Panc1 (cell line): ENCODE measurements at regions not wholly inside any gene's neighbourhood (a gene's known extent, or its start where the extent isn't known, plus 50 kb on each side); places are given as distances from the start of the nearest gene placed in this dataset.
"Not testable (repeated sequence)": the region's sequence is repeated elsewhere in the genome, so short reads cannot be mapped to it uniquely, and the experiment has no call there.

Experiments
- ATAC-seq: fragments of 200-7000 bp; cut with Tn5 transposase; 2 replicates; pipeline ENCODE4 v1.9.1; 2020; ENCODE audit warnings: mild to moderate bottlenecking, moderate library complexity
- BruUV-seq: library from RNA; stranded (reverse); fragments of 400-500 nt; replicated peaks from 2 replicates; lab custom pipeline; 2021; lab: Mats Ljungman, UMichigan
- CTCF ChIA-PET: fragments of 300-600 bp; sonication (Branson Sonifier 250); formaldehyde crosslinking; loops from one replicate; lab custom pipeline; 2022; ENCODE audit warnings: antibody characterized with exemption; lab: Charles Lee
- POLR2A ChIA-PET: fragments of 300-600 bp; sonication (Branson Sonifier 250); formaldehyde crosslinking; loops from one replicate; lab custom pipeline; 2022; ENCODE audit warnings: antibody characterized with exemption; lab: Charles Lee
- DNase-seq: peaks from one replicate; pipeline ENCODE4 v3.0.0-alpha.2; 2010; ENCODE audit warnings: low read depth, low spot score
- H3K27ac ChIP-seq: 2 replicates; pipeline ENCODE4 v1.5.1; 2011; ENCODE audit warnings: mild to moderate bottlenecking, low read length, inconsistent platforms
- H3K27me3 ChIP-seq: fragments of 200-500 bp; sonication (Bioruptor generic); 2 replicates; pipeline ENCODE4 v1.6.0; 2014; ENCODE audit warnings: low read length, inconsistent platforms; ENCODE audit not compliant: control insufficient read depth, insufficient read depth
- H3K36me3 ChIP-seq: fragments of 200-500 bp; sonication (Bioruptor generic); 2 replicates; pipeline ENCODE4 v1.5.1; 2014; ENCODE audit warnings: inconsistent platforms, mild to moderate bottlenecking, low read length, moderate library complexity; ENCODE audit not compliant: control insufficient read depth, insufficient read depth
- H3K4me1 ChIP-seq: 2 replicates; pipeline ENCODE4 v1.5.1; 2011; ENCODE audit warnings: inconsistent platforms, mild to moderate bottlenecking, low read length, moderate library complexity; ENCODE audit not compliant: control insufficient read depth, insufficient read depth
- H3K4me3 ChIP-seq, 2 experiments: 2 replicates each; pipeline ENCODE4 v1.5.1; 2011 to 2012; ENCODE audit warnings: low read depth in 2 of 2, low read length in 2 of 2, mild to moderate bottlenecking in 2 of 2, inconsistent platforms in 1 of 2, moderate library complexity in 1 of 2
- H3K9me3 ChIP-seq: fragments of 200-500 bp; sonication (Bioruptor generic); 2 replicates; pipeline ENCODE4 v1.5.1; 2014; ENCODE audit warnings: low read depth, mild to moderate bottlenecking, inconsistent platforms, low read length, moderate library complexity; ENCODE audit not compliant: control insufficient read depth, insufficient read depth
- POLR2AphosphoS5 ChIP-seq: IDR thresholded peaks from 2 replicates; pipeline ENCODE4 v1.6.1; 2012; ENCODE audit warnings: mild to moderate bottlenecking, low read depth, low read length, moderate library complexity
- SIN3A ChIP-seq: IDR thresholded peaks from 2 replicates; pipeline ENCODE4 v1.6.1; 2012; ENCODE audit warnings: low read depth, mild to moderate bottlenecking, low read length, moderate library complexity, borderline replicate concordance; ENCODE audit not compliant: insufficient read depth
- TCF7L2 ChIP-seq: IDR thresholded peaks from 2 replicates; pipeline ENCODE4 v1.6.1; 2011; ENCODE audit warnings: mild to moderate bottlenecking, low read depth, low read length, inconsistent platforms
- in situ Hi-C: cut with HindIII; loops from 2 replicates; pipeline ENCODE4 v1.10.0; 2016; ENCODE audit warnings: low sequenced_read_pairs, low pct_unique_long_range_greater_than_20kb
- intact Hi-C: fragments of 100-400 bp; cut with micrococcal nuclease; formaldehyde crosslinking; loops from one replicate; pipeline ENCODE4 v1.10.0; 2022; ENCODE audit not compliant: unreplicated experiment
- TF ChIP-seq, protein P1 (sequence below), 2 experiments: IDR thresholded peaks; 2 replicates each; pipeline ENCODE4 v1.6.1; 2011 to 2012; ENCODE audit warnings: low read depth in 2 of 2, control low read depth in 1 of 2, low read length in 1 of 2, mild to moderate bottlenecking in 1 of 2, moderate library complexity in 1 of 2; ENCODE audit not compliant: insufficient read depth in 1 of 2
- TF ChIP-seq, protein P2 (sequence below): fragments of 450-650 bp; IDR thresholded peaks from 2 replicates; pipeline ENCODE4 v1.5.1; 2017; ENCODE audit warnings: mild to moderate bottlenecking

DNA sequence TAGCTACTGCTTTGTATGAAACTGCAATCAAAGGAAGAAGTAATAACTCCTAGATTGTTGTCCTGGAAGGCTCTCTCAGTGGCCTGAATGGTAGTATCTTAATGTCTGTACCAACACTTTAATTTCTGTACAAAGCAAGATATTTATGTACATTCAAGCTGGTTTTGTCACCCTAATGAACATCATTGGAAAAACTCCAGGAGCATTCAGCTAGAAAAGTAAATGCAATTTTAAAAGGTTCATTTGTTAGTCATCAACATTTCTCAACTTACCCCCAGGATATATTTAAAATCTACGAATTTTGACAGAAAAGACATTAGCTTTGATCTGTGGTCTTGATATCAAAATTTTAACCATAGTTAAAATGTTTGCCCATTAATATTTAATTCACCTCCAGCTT lies 80.0 kb upstream of the FGF13 start:
- no peaks in the 10 kb centered on the region for H3K27me3 ChIP-seq
- no peak overlapping the region for H3K4me3 ChIP-seq
- no TSS peak for BruUV-seq
- in situ Hi-C loops = no loop called here
- ATAC-seq (no peak), DNase-seq (no peak)
- intact Hi-C loops = loop anchor here (10.0 kb wide), 1 partner anchor 63 kb away; no protein-coding TSS in a partner anchor
- no peaks in the 10 kb centered on the region for H3K9me3 ChIP-seq
- TF ChIP-seq POLR2AphosphoS5 = no peak
- TF ChIP-seq TCF7L2 = no peak
- TF ChIP-seq, protein P1, sequence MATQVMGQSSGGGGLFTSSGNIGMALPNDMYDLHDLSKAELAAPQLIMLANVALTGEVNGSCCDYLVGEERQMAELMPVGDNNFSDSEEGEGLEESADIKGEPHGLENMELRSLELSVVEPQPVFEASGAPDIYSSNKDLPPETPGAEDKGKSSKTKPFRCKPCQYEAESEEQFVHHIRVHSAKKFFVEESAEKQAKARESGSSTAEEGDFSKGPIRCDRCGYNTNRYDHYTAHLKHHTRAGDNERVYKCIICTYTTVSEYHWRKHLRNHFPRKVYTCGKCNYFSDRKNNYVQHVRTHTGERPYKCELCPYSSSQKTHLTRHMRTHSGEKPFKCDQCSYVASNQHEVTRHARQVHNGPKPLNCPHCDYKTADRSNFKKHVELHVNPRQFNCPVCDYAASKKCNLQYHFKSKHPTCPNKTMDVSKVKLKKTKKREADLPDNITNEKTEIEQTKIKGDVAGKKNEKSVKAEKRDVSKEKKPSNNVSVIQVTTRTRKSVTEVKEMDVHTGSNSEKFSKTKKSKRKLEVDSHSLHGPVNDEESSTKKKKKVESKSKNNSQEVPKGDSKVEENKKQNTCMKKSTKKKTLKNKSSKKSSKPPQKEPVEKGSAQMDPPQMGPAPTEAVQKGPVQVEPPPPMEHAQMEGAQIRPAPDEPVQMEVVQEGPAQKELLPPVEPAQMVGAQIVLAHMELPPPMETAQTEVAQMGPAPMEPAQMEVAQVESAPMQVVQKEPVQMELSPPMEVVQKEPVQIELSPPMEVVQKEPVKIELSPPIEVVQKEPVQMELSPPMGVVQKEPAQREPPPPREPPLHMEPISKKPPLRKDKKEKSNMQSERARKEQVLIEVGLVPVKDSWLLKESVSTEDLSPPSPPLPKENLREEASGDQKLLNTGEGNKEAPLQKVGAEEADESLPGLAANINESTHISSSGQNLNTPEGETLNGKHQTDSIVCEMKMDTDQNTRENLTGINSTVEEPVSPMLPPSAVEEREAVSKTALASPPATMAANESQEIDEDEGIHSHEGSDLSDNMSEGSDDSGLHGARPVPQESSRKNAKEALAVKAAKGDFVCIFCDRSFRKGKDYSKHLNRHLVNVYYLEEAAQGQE (IDR thresholded peaks at IDR 0.05; ENCODE audit: insufficient read depth in 1 of 2, low read depth in 2 of 2, low read length in 1 of 2) = no peak
- TF ChIP-seq, protein P2, sequence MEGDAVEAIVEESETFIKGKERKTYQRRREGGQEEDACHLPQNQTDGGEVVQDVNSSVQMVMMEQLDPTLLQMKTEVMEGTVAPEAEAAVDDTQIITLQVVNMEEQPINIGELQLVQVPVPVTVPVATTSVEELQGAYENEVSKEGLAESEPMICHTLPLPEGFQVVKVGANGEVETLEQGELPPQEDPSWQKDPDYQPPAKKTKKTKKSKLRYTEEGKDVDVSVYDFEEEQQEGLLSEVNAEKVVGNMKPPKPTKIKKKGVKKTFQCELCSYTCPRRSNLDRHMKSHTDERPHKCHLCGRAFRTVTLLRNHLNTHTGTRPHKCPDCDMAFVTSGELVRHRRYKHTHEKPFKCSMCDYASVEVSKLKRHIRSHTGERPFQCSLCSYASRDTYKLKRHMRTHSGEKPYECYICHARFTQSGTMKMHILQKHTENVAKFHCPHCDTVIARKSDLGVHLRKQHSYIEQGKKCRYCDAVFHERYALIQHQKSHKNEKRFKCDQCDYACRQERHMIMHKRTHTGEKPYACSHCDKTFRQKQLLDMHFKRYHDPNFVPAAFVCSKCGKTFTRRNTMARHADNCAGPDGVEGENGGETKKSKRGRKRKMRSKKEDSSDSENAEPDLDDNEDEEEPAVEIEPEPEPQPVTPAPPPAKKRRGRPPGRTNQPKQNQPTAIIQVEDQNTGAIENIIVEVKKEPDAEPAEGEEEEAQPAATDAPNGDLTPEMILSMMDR = no peak
- TF ChIP-seq SIN3A = no peak
- H3K4me1 ChIP-seq = no peaks in the 10 kb centered on the region
- no peak overlapping the region for H3K27ac ChIP-seq
- no peaks in the 10 kb centered on the region for H3K36me3 ChIP-seq
- POLR2A ChIA-PET = no interaction called here
- CTCF ChIA-PET = no interaction called here

DNA sequence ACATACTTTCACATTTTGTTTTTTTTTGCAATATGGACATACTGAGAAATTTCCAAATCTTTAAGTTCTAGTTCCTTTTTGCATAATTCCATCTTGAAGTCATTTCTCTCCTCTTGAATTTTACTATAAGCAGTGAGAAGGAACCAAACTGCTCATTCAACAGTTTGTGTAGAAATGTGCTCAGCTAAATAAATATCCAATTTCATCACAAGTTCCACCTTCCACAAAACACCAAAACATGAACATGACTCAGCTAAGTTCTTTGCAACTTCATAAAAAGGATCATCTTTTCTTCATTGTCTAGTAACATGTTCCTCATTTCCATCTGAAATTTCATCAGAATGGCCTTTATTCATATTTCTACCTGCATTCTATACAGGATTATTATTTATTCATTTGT lies 77.3 kb upstream of the FGF13 start:
- Histone ChIP-seq H3K4me1 (no peaks in the 10 kb centered on the region), H3K9me3 (no peaks in the 10 kb centered on the region), H3K27me3 (no peaks in the 10 kb centered on the region), H3K36me3 (no peaks in the 10 kb centered on the region), H3K27ac (no peak overlapping the region), H3K4me3 (no peak overlapping the region)
- BruUV-seq = no TSS peak
- POLR2A ChIA-PET = interaction anchor here (0.6 kb wide), 1 partner anchor 212 kb away, joined by 4 read pairs; no protein-coding TSS in a partner anchor
- CTCF ChIA-PET = no interaction called here
- intact Hi-C loops = no loop called here
- ATAC-seq (no peak), DNase-seq (no peak)
- in situ Hi-C loops = no loop called here
- TF ChIP-seq SIN3A = no peak
- TF ChIP-seq, protein P1 (IDR thresholded peaks at IDR 0.05; ENCODE audit: insufficient read depth in 1 of 2, low read depth in 2 of 2, low read length in 1 of 2) = no peak
- TF ChIP-seq, protein P2 = no peak
- TF ChIP-seq POLR2AphosphoS5 = no peak
- no peak for TF ChIP-seq TCF7L2

DNA sequence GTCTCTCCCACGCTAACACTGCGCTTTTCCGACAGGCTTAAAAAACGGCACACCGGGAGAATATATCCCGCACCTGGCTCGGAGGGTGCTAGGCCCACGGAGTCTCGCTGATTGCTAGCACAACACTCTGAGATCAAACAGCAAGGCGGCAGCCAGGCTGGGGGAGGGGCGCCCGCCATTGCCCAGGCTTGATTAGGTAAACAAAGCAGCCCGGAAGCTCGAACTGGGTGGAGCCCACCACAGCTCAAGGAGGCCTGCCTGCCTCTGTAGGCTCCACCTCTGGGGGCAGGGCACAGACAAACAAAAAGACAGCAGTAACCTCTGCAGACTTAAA lies 67.0 kb upstream of the FGF13 start:
- H3K27ac ChIP-seq, H3K36me3 ChIP-seq, BruUV-seq, CTCF ChIA-PET, POLR2A ChIA-PET, H3K4me3 ChIP-seq, H3K27me3 ChIP-seq, H3K4me1 ChIP-seq, DNase-seq, in situ Hi-C loops, H3K9me3 ChIP-seq, ATAC-seq: not testable (repeated sequence)
- intact Hi-C loops = loop anchor here (5.0 to 10.0 kb wide), 3 partner anchors 779 to 1194 kb away; no protein-coding TSS in a partner anchor
